GM18861 (cell line): ENCODE measurements at regions not wholly inside any gene's neighbourhood (a gene's known extent, or its start where the extent isn't known, plus 50 kb on each side); places are given as distances from the start of the nearest gene placed in this dataset.

ENCODE experiments used
- ATAC-seq: cut with Tn5 transposase; IDR thresholded peaks from one replicate; pipeline ENCODE4 v1.9.1; 2021; ENCODE audit not compliant: unreplicated experiment

DNA sequence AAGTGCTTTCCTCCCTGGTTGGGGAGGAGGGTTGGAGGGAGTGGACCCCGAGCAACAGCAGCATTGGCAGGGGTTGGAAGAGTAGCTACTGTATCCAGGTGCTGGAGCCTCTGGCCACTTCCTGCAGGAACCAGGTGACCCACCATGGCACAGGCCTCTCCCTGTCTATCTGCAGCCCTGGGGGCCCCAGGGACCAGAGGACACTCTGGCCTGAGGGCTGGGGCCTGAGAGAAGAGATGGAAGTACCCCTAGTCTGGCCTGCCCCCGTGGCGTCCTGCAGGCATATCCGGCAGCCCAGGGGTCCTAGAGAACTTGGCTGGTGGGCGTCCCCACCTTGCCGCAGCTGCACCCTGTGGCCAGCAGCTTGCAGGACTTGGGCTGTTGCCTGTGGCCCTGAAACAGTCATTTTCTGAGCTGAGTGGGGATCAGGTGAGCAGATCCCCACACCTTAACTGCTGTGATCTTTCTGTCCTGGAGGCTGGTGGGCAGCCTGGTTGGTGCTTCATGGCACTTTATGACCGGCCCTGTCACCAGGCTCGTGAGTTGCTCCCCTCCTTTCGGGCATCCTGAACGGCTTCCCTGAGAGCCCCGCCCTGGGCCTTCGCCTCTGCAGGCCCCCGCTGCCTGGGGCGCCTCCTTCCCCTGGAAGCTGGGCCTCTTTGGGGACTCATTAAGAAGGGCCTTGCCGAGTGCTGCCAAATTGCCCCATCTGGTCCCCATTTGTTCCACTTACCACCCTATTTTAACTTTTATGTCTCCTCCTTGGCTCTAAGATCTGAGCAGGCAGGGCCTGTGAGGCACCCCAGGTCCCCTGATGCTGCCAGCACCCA, 298.6 kb downstream of the SEC14L1 start:
- no peak for ATAC-seq

DNA sequence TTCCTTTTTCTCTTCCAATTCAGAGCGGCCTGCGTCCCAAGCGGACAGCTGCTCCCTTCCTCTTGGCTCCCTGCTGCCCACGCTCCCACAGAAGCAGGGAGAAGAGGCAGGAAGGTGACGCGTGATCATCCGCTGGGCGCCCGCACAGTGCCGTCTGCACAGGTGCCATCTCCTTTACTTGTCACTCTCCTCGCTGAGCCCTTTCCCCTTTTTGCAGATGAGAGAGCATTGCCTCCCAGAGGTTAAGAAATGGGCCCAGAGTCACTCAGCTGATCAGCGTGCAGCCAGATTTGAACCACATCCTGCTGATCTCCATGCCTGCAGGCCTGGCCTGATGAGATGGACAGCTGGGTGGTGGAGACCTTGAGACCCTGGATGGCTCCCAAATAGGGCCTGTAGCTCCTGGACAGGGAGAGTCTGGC, 299.8 kb downstream of the SEC14L1 start:
- ATAC-seq: no peak

DNA sequence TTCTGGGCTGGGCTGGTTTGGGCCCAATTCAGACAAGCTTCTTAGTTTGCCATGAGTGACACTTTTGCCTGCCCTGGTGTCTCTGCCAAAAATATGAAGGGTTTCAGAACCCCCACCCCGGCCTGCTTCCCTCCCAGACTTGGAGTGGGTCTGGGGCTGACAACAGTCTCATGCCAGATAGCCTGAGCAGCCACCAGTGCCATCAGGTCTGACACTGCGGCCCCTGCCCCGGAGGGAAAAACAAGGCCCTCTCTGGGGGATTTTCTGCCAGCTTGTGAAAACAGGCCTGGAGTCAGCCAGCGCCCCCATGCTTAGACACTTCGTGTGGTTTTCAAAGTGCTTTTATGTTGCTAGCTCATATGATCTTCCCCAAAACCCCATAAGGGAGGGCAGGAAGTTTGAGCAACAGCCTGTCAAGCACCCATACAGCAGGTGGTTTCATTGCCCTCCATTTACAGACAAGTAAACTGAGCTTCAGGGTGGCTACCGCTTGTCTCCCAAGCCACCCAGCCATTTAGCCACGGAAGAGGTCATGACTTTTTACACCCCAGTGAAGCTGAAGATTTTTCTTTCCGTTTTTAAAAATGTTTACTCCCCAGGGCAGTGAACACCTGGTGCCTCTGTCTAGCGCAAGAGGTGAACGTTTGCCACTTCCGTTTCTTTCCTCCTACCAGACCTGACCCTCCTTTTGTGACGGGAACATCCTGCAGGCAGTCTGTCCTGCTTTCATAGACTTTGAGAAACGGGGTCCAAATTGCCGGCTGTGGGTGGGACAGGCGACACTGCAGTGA, 300.6 kb downstream of the SEC14L1 start:
- ATAC-seq: peak; percentile 55

DNA sequence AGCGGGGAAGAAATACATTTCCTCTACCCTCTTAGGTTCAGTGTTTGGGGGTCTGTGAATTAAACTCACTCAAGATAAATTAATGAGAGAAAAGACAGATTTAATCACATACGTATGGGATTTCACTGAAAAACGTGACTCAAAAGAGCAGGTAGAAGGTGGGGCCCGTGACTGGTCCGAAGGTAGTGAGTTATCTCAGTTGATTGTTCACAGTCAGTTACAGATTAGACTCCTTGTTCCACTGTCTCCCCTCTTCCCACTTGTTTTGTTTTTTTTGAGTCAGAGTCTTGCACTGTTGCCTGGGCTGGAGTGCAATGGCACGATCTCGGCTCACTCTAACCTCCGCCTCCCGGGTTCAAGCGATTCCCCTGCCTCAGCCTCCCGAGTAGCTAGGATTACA, 301.2 kb downstream of the SEC14L1 start:
- no peak for ATAC-seq

DNA sequence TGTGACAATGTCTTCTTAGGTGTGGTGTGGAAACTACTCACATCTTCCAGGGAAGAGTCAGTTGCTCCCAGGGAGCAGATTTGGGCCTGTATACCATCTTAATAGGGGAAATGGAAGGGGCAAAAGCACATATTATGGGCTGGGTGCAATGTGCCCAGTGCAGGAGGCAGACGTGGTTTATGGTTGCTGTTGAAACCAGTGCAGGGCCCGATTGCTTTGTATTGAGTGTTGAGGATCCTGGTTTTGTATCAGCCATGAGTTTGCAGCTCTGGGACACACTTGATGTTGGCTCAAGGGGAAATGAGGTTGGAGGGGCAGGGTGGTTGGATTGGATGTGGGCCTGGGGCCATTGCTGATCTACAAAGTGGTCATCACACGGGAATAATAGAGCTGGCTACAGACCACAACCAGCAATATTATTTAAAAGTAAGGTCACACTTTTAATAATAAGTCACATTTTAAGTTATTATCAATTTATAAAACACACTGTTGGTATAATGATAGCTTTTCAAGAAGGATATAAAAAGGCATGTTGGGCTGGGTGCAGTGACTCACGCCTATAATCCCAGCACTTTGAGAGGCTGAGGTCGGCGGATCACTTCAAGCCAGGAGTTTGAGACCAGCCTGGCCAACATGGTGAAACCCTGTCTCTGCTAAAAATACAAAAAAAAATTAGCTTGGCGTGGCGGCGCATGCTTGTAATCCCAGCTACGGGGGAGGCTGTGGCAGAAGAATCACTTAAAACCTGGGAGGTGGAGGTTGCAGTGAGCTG, 302.4 kb downstream of the SEC14L1 start:
- ATAC-seq: no peak

DNA sequence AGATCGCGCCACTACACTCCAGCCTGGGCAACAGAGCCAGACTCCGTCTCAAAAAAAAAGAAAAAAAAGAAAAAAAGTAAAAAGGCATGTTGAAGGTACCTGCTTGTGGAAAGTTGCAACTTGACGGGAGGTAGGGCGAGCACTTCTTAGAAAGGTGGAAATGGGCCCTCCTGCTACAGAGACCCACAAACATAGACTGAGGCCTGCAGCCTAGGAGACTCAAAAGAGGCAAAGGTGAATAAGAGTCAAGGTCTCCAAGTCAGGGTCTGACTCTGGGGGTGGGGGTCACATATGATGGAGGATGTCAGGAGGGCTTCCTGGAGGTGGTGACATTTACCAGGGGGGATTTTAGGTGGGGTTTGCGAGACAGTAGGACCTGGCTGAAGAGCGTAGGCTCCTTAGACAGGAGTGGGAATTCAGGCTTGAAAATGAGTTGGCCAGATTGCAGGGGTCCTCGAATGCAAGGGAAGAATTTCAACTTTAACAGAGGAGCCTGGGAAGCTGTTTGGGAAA, 303.0 kb downstream of the SEC14L1 start:
- ATAC-seq: no peak

DNA sequence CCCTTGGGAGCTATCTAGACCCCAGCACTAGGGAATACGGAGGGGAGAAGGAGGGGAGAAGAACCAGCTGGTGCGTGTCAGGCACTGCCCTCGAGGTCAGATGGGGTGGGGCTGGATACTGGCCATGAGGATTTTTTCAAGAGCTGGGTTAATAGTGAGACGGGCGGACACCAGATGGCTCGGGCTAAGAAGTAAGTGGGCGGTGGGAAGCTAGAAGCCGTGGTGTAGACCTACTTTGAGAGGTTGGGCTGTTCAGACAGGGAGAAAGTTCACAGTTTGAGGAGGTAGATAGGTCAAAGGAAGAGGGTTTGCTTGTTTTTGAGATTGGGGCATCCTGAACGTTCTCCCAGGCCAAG, 303.8 kb downstream of the SEC14L1 start:
- no peak for ATAC-seq

DNA sequence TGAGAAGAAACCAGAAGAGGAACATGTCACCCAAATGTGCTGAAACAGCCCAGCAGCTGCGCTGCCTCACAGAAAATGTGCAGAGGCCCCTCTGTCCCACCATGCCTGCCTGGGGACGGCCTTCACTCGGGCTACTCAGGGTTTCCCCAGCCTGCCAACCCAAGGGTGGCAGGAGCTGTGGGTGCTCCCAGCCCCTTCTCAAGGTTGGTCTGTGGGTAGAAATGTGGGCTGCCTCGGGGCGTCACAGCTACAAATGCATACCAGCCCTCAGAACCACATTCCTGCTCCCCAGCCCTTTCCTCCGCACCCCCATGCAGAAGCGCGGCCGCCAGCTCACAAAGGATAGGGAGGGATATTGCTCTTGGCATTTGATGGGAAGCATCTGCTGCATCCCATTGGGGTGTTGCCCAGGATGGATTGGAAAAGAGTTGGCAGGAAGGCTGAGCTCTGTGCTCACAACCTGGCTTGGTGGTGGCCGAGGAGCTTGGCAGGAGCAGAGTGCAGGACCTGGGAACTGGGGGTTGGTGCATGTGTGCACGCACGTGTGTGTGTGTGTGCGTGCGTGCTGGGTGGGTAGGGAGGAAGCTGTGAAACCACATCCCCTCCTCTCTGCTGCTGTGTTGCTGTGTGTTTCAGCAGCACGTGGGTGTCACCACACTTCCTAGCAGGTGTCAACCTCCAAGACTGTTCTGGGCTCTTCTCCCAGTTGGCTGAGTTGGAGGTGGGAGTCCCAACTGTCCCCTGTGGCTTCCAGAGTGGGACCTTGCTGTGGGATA, 304.4 kb downstream of the SEC14L1 start:
- ATAC-seq: no peak

DNA sequence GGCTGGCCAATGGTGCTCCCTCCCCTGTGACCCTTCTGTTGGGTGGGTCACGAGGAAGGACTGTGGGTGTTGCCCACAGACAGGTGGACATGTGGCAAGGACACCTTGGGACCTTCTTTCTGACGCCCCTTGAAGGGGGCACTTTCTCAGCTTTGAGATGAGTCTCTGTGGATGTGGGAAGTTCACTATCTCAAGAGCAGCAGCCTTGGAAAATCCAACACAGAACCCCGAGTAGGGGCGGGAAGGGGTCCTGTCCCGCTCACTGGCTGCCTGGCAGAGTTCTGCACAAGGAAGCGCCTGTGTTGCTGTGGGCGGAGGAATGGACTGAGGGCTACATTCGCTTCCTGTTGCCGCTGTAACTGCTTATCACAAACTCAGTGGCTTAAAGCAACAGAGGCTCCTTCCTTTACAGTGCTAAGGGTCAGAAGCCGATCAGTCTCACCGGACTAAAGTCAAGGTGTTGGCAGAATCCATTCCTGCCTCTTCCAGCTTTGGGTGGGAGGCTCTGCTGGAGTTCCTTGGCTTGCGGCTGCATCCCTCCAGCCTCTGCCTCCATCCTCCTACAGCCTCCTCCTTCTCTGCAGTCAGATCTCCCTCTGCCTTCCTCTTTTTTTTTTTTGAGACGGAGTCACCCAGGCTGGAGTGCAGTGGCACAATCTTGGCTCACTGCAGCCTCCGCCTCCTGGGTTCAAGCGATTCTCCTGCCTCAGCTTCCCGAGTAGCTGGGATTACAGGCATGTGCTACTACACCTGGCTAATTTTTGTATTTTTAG, 305.2 kb downstream of the SEC14L1 start:
- no peak for ATAC-seq

DNA sequence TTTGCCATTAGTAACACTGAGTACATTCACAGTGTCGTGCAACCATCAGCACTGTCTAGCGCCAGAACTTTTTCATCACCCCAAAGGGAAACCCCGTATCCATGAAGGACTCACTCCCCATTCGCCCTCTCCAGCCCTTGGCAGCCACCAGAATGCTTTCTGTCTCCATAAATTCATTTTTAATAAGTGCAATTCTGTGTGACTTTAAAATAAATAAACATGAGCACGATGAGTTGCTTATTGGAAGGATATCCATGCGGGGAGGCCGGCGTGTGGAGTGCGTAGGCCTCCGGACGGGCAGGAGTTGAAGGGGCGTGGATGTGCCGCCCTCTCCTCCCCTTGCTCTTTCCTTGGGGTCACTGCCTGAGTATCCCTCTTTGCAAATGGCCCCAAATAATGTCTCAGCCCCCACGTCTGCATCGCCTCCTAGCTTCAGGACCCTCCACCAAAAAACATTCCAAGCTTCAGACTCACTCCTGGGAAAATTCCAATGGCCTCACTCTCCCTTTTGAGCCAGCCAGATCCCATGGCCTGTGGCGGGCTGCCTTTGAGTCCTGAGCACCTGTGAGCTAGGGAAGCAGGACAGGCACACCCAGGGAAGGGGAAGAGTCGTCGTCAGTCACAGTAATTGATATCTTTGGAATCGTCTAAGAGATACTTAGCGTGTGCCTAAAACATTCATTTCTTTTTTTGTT, 306.3 kb downstream of the SEC14L1 start:
- no peak for ATAC-seq

DNA sequence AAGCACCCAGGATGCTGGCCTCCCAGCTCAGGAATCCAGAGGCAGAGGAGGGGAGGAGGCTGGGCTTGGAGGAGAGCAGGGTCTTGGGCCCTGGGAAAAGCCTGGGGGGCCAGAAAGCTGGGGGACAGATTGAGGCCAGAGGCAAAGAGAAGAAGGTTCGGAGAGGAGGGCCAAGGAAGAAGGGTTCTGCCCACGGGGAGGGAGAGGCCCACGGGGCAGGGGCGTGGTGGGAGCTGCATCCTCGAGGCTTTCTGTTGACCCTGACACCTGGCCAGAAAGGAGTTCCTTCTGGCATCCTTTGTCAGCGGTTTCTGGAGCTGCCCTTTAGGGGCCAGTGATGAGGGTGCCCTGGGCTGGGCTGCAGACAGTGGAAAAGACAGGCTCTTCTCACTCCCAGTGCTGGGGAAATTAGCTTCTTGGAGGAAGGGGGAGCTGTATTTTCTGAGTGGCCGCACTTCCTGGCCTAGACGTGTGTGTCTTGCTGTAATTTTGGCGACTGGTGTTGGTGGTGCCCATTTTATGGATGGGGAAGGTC, 308.7 kb downstream of the SEC14L1 start:
- no peak for ATAC-seq

DNA sequence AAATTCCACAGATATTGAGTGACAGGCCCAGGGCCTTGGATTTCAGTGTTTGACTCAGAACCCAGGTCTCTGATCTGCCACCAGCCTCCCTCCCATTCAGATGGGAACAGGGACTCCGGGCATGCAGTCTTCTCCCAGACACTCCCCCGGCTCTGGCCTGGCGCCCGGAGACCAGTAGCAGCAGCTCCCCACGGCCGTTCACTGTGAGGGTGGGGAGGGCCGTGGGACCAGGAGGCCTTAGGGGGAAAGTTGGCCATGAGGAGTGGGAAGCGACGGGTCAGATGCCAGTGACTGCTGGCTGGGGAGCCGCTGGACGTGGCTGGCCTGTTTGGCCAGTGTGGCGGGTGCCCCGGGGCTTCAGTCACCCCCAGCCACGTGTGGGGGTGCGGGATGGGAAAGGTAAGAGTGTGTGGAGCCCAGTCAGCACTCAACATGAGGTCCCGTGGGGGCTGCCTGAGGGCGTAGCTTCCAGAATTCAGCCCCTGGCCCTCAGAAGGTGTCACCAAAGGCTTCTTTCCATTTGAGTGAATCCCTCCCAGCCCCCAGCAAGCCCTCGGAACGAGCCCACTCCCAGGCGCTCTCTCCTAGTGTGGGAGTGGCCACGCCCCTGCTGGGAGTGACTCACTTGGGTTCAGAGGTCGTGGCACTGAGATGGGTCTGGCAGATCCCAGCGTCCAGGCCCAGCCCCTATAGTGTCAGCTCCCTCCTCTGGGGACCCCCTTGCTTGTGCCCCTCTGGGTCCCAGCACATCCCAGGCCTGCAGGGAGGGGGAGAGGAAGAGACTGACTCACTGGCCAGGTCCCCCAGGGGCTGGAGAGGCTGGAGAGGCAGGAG, 309.4 kb downstream of the SEC14L1 start:
- no peak for ATAC-seq

DNA sequence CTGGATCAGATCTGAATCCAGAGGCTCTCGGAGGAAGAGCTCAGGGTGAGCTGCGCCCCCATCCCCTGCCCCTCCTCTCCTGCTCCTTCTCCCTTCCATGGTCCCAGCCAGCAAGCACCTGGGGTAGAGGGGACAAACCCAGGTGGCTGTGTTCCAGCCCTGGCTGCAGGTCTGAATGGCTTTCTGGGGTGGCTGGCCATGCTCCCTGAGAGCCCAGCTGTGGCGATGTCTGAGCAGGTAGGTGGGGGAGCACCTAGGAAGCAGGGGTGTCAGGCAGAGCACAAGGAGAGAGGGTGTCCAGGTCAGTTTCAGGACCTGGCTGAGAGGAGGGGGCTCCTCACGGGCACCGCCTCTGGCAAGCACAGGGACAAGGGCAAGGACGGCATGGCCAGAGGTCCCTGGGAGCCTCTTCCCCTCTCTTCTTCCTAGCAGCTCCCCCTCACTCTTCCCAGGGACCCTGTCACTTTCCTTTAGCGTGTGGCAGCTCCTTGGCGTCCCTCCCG, 310.0 kb downstream of the SEC14L1 start:
- no peak for ATAC-seq

DNA sequence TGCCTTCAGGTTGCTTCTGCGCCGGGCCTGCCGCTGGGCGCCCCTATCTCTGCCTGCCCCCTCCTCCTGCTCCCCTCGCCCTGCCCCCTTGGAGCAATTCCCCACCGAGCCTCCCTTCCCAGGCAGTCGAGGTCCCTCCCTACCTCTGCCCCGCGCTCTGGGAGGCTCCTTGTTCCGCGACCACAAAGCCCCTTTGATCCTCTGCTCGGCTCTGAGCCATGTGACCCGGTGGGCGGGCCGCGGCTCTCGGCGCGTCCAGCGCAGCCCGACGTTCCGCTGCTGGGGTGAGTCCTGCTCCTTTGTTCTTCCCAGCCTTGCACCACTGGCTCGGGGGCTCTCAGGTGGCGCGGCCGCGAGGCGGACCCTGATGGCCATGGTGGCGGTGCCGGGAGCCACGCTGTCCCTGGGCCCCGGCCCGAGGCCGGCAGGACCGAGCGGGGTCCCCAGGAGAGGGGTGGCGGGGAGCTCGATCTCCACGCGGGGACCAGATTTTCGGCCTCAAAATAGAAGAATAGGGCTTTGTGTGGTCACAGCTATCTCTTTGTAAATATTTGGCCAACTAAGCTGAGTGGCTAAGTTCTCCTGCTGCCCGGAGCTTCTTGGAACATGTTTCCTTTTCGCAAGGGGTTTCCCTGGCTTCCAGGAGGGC, 310.6 kb downstream of the SEC14L1 start:
- no peak for ATAC-seq

DNA sequence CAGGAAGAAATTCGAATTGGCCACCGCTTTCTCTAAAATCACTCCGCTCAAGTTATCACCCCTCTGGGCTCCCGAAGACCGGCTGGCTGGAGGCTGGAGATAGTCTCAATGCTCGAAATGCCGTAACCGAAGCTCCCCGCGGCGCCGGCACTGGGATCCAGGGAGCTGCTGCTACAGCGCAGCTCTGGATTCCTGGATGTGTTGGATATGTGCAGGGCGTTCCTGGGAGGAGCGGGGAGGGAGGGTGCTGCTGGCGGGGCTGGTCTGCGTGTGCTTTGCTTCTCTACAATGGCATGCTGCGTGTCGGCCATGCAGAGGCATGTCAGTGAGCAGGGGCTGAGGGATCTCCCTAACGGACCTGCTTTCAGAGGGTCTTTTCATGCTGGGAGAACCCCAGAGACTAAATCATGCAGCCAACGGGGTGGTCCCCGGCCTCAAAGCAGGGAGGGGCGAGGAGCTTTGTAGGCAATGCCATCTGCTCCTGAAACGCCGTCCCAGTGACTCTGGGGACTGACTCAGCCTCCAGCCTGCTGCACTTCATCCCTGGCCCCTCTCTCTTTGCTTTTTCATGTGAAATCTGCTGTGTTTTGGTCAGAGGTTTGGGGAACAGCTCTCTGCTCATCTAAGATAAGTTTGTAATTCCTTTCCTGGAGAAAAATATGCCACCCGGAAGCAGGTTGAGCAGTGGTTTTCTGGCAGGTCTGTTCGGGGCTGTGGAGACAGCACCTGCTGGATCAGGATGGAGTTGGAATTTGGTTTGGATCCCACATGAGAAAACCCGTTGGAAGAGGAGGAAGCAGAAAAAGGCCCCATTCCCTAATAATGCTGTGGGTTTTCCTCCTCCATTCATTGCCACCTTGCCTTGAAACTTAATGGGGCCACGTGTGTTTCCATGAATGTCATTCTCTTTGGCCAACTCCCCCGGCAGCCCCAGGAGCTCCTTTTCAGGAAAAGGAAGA, 311.4 kb downstream of the SEC14L1 start:
- ATAC-seq: no peak

DNA sequence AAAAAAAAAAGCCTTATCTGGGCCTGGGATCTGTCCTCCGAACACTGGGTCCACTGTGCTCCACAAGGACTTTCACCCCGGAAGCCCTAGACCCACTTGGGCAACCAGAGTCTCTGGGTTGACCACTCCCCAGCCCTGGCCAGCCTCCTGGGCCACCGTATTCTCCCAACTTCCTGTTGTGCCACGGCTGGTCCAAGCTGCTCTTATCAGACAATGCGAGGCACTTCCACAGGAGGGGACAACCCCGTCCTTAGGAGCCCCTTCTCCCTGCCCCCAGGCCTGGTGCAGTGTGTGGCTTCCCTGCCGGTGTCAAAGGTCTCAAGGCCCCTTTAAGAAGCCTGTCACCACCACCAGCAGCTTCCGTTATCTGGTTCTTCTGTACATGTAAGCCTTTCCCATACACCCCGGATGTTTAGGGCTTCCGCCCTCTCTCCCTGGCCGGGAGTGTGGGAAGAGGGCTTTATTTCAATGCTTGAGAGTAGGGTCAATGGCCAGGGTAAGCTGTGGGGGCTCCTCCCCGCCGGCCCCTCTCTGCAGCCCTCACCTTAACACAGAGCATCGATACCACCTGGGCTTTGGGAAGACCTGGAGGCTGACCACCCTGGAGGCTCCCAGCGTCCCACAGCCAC, 313.0 kb downstream of the SEC14L1 start:
- ATAC-seq: no peak
